ENCODE measurements at regions not wholly inside any gene's neighbourhood (a gene's known extent, or its start where the extent isn't known, plus 50 kb on each side); places are given as distances from the start of the nearest gene placed in this dataset.

- Histone ChIP-seq H3K4me3 (ENCODE audit: low read depth in 1 of 2, low read length in 1 of 2) (no peak overlapping the region), H3K27me3 (no peaks in the 10 kb centered on the region), H3K36me3 (no peaks in the 10 kb centered on the region), H3K9me3 (no peaks in the 10 kb centered on the region), H3K4me1 (ENCODE audit: control insufficient read depth in 1 of 2, insufficient read depth in 1 of 2, low read depth in 1 of 2, low read length in 1 of 2) (no peaks in the 10 kb centered on the region), H3K27ac (no peak overlapping the region)
- TF ChIP-seq CTCF (IDR thresholded peaks at IDR 0.05), result no peak
Measured at GRCh38 chr14:101226265-101226602, 322.7 kb upstream of the RTL1 start.

GRCh38 chr14:101226603-101227425, 323.3 kb upstream of the RTL1 start:
- no peak overlapping the region for H3K4me3 ChIP-seq (ENCODE audit: low read depth in 1 of 2, low read length in 1 of 2)
- no peaks in the 10 kb centered on the region for H3K4me1 ChIP-seq (ENCODE audit: control insufficient read depth in 1 of 2, insufficient read depth in 1 of 2, low read depth in 1 of 2, low read length in 1 of 2)
- no peaks in the 10 kb centered on the region for H3K9me3 ChIP-seq
- no peak for TF ChIP-seq CTCF (IDR thresholded peaks at IDR 0.05)
- H3K27ac ChIP-seq, result no peak overlapping the region
- no peaks in the 10 kb centered on the region for H3K36me3 ChIP-seq
- H3K27me3 ChIP-seq, result no peaks in the 10 kb centered on the region

- Histone ChIP-seq H3K27me3 (peaks cover 9% of the 10 kb centered on the region), H3K4me3 (ENCODE audit: low read depth in 1 of 2, low read length in 1 of 2) (no peak overlapping the region), H3K9me3 (no peaks in the 10 kb centered on the region), H3K4me1 (ENCODE audit: control insufficient read depth in 1 of 2, insufficient read depth in 1 of 2, low read depth in 1 of 2, low read length in 1 of 2) (no peaks in the 10 kb centered on the region), H3K27ac (no peak overlapping the region), H3K36me3 (no peaks in the 10 kb centered on the region)
- TF ChIP-seq CTCF (IDR thresholded peaks at IDR 0.05), result no peak
Measured at GRCh38 chr14:101227611-101228594, 324.4 kb upstream of the RTL1 start.

- no peak for TF ChIP-seq CTCF (IDR thresholded peaks at IDR 0.05)
- no peak overlapping the region for H3K27ac ChIP-seq
- peaks cover 19% of the 10 kb centered on the region for H3K27me3 ChIP-seq
- H3K4me3 ChIP-seq (ENCODE audit: low read depth in 1 of 2, low read length in 1 of 2), result no peak overlapping the region
- H3K9me3 ChIP-seq, result no peaks in the 10 kb centered on the region
- no peaks in the 10 kb centered on the region for H3K36me3 ChIP-seq
- H3K4me1 ChIP-seq (ENCODE audit: control insufficient read depth in 1 of 2, insufficient read depth in 1 of 2, low read depth in 1 of 2, low read length in 1 of 2), result no peaks in the 10 kb centered on the region
Measured at GRCh38 chr14:101228949-101229541, 325.5 kb upstream of the RTL1 start.

- Histone ChIP-seq H3K36me3 (no peaks in the 10 kb centered on the region), H3K4me3 (ENCODE audit: low read depth in 1 of 2, low read length in 1 of 2) (no peak overlapping the region), H3K9me3 (no peaks in the 10 kb centered on the region), H3K27ac (no peak overlapping the region), H3K4me1 (ENCODE audit: control insufficient read depth in 1 of 2, insufficient read depth in 1 of 2, low read depth in 1 of 2, low read length in 1 of 2) (no peaks in the 10 kb centered on the region), H3K27me3 (peaks cover 20% of the 10 kb centered on the region)
- no peak for TF ChIP-seq CTCF (IDR thresholded peaks at IDR 0.05)
Measured at GRCh38 chr14:101229666-101230065, 326.1 kb upstream of the RTL1 start.
